PC-3 (cell line): ENCODE measurements at regions not wholly inside any gene's neighbourhood (a gene's known extent, or its start where the extent isn't known, plus 50 kb on each side); places are given as distances from the start of the nearest gene placed in this dataset.

Experiments
- ATAC-seq: fragments of 200-7000 bp; cut with Tn5 transposase; 2 replicates; pipeline ENCODE4 v1.9.1; 2020; ENCODE audit warnings: mild to moderate bottlenecking, moderate library complexity
- BruUV-seq: library from RNA; stranded (reverse); fragments of 400-500 nt; replicated peaks from 2 replicates; lab custom pipeline; 2021; lab: Mats Ljungman, UMichigan
- CTCF ChIA-PET: fragments of 300-600 bp; sonication (Branson Sonifier 250); formaldehyde crosslinking; loops from one replicate; lab custom pipeline; 2022; ENCODE audit warnings: antibody characterized with exemption; lab: Charles Lee
- POLR2A ChIA-PET: fragments of 300-600 bp; sonication (Branson Sonifier 250); formaldehyde crosslinking; loops from one replicate; lab custom pipeline; 2022; ENCODE audit warnings: antibody characterized with exemption; ENCODE audit not compliant: unreplicated experiment; lab: Charles Lee
- DNase-seq: peaks from one replicate; pipeline ENCODE4 v3.0.0-alpha.2; 2015
- H2AFZ ChIP-seq: fragments of 300-600 bp; sonication (generic); 2 replicates; pipeline ENCODE4 v1.6.0; 2016; ENCODE audit warnings: antibody characterized with exemption, low read length
- H3F3A ChIP-seq: fragments of 300-600 bp; sonication (generic); one replicate; pipeline ENCODE4 v1.6.0; 2017; ENCODE audit warnings: antibody characterized with exemption, low read length, control low read depth, mild to moderate bottlenecking; ENCODE audit not compliant: unreplicated experiment
- H3K27ac ChIP-seq: fragments of 300-600 bp; sonication (generic); 2 replicates; pipeline ENCODE4 v1.5.1; 2016; ENCODE audit warnings: mild to moderate bottlenecking, low read length
- H3K27me3 ChIP-seq: fragments of 300-600 bp; sonication (generic); 2 replicates; pipeline ENCODE4 v1.6.1; 2016; ENCODE audit warnings: low read length, mixed read lengths
- H3K36me3 ChIP-seq: fragments of 300-600 bp; sonication (generic); 2 replicates; pipeline ENCODE4 v1.6.1; 2016; ENCODE audit warnings: low read depth, mixed run types, low read length, mixed read lengths
- H3K4me1 ChIP-seq: fragments of 300-600 bp; sonication (generic); 2 replicates; pipeline ENCODE4 v1.5.1; 2016; ENCODE audit warnings: low read length; ENCODE audit not compliant: insufficient read depth
- H3K4me2 ChIP-seq: fragments of 300-600 bp; sonication (generic); 2 replicates; pipeline ENCODE4 v1.6.0; 2016; ENCODE audit warnings: low read length
- H3K4me3 ChIP-seq: fragments of 300-600 bp; sonication (generic); 2 replicates; pipeline ENCODE4 v1.5.1; 2016; ENCODE audit warnings: mild to moderate bottlenecking, low read length, mixed read lengths
- H3K79me2 ChIP-seq: fragments of 300-600 bp; sonication (generic); 2 replicates; pipeline ENCODE4 v1.6.1; 2017; ENCODE audit warnings: low read length, mixed read lengths
- H3K9ac ChIP-seq: fragments of 300-600 bp; sonication (generic); 2 replicates; pipeline ENCODE4 v1.6.0; 2016; ENCODE audit warnings: mild to moderate bottlenecking, low read length
- H3K9me2 ChIP-seq: fragments of 300-600 bp; sonication (generic); replicated peaks from 2 replicates; pipeline ENCODE4 v1.6.1; 2016; ENCODE audit warnings: mixed run types, low read length, mixed read lengths
- H3K9me3 ChIP-seq: fragments of 300-600 bp; sonication (generic); 2 replicates; pipeline ENCODE4 v1.6.1; 2016; ENCODE audit warnings: low read length, mixed read lengths
- H4K20me1 ChIP-seq: fragments of 300-600 bp; sonication (generic); 2 replicates; pipeline ENCODE4 v1.6.1; 2016; ENCODE audit warnings: low read length, mixed read lengths
- EZH2 ChIP-seq: fragments of 300-600 bp; sonication (generic); IDR thresholded peaks from one replicate; pipeline ENCODE4 v1.6.1; 2017; ENCODE audit warnings: antibody characterized with exemption, mild to moderate bottlenecking, low read length; ENCODE audit not compliant: unreplicated experiment
- EZH2phosphoT487 ChIP-seq: fragments of 300-600 bp; sonication (generic); IDR thresholded peaks from 2 replicates; pipeline ENCODE4 v1.6.1; 2018; ENCODE audit warnings: mild to moderate bottlenecking, antibody characterized with exemption, low read length, borderline replicate concordance
- intact Hi-C: fragments of 100-400 bp; cut with micrococcal nuclease; formaldehyde crosslinking; loops from 2 replicates; pipeline ENCODE4 v1.9.0; 2023
- TF ChIP-seq, protein P1 (sequence below): fragments of 300-600 bp; sonication (generic); conservative IDR thresholded peaks from 2 replicates; pipeline ENCODE4 v1.5.1; 2017; ENCODE audit warnings: antibody characterized with exemption, low read depth, mild to moderate bottlenecking, low read length

DNA sequence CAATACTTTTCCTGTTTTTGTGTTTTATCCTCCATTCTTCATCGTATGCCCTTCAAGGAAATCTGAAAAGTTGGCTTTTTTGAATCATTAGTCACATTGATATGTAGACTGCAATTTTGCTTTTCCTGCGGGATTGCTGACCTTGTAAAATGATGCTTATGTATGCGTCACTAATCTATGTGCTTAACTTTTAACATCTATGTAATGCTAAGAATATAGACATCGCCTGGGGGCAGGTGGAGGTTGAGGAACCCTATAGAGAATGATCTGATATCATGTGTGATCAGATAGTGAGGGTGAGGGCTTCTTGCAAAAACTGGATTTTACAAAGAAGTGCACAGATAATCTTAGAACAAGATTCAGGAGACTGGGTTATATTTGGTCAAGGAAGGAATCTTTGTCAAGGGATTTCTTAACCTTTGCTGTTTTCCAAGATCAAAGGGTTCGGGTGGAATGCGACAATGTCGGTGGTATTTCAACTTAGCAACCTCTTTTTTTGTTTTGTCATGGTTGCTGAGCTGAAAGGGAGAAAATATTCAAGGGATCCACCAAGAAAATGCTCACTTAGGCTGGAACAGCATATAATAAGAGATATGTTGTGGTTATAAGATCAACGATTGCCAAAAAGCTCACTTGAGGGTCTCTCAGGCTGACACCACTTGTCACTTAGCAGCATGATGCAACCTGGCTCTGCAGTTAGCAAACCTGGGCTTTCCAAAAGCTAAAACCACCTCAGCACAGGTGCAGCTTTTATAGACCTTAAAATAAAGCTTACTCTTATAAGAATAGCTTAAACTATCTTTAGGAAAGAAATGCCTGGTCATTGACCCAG lies 70.6 kb upstream of the PUDP start:
- Histone ChIP-seq H3K4me3 (no peak overlapping the region), H3K36me3 (no peaks in the 10 kb centered on the region), H2AFZ (no peak overlapping the region), H3K9me3 (no peaks in the 10 kb centered on the region), H3K4me2 (no peak overlapping the region), H3K4me1 (peaks cover 4% of the 10 kb centered on the region; the same call in 1 of the 2 replicates), H4K20me1 (no peaks in the 10 kb centered on the region), H3K9me2 (no peaks in the 10 kb centered on the region), H3K27me3 (no peaks in the 10 kb centered on the region), H3F3A (no peaks in the 10 kb centered on the region), H3K9ac (no peak overlapping the region), H3K79me2 (no peaks in the 10 kb centered on the region), H3K27ac (no peak overlapping the region)
- ATAC-seq (no peak), DNase-seq (no peak)
- CTCF ChIA-PET: no interaction called here
- no TSS peak for BruUV-seq
- intact Hi-C loops: no loop called here
- POLR2A ChIA-PET: no interaction called here
- TF ChIP-seq EZH2phosphoT487 (no peak), EZH2 (no peak)
- TF ChIP-seq, protein P1, sequence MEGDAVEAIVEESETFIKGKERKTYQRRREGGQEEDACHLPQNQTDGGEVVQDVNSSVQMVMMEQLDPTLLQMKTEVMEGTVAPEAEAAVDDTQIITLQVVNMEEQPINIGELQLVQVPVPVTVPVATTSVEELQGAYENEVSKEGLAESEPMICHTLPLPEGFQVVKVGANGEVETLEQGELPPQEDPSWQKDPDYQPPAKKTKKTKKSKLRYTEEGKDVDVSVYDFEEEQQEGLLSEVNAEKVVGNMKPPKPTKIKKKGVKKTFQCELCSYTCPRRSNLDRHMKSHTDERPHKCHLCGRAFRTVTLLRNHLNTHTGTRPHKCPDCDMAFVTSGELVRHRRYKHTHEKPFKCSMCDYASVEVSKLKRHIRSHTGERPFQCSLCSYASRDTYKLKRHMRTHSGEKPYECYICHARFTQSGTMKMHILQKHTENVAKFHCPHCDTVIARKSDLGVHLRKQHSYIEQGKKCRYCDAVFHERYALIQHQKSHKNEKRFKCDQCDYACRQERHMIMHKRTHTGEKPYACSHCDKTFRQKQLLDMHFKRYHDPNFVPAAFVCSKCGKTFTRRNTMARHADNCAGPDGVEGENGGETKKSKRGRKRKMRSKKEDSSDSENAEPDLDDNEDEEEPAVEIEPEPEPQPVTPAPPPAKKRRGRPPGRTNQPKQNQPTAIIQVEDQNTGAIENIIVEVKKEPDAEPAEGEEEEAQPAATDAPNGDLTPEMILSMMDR: no peak

DNA sequence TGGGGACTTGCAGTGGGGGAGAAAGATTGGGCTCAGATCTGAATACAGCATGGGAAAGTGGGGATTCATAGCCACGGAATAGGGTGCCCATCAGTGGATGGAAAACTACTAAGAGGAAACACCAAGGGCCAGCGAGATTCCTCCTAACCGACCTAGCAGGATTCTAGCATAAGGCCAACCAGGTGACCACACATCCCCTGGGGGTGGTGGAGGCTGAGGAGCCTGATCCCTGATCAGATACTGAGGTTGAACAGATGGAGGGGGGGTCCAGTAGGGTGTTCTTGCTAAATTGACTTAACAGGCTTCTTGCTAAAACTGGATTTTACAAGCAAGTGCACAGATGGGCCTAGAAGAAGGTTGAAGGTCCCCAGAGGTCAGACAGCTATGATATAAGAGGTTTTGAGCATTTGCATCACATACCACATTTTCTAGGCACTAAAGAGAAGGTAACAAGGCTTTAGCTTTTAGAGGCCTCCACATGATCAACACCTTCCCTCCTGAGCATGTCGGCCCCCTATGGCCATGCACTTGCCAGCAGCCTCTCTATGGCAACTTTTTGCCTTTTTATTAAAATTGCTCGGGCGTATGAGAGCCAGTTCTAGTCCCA lies 69.1 kb upstream of the PUDP start:
- no peak overlapping the region for H3K9ac ChIP-seq
- ChIA-PET POLR2A (no interaction called here), CTCF (no interaction called here)
- H3K4me2 ChIP-seq: no peak overlapping the region
- H3K27ac ChIP-seq: no peak overlapping the region
- H3K36me3 ChIP-seq: no peaks in the 10 kb centered on the region
- H3K4me3 ChIP-seq: no peak overlapping the region
- H3K27me3 ChIP-seq: no peaks in the 10 kb centered on the region
- peaks cover 4% of the 10 kb centered on the region; the same call in 1 of the 2 replicates for H3K4me1 ChIP-seq
- DNase-seq (no peak), ATAC-seq (no peak)
- no peaks in the 10 kb centered on the region for H3K9me2 ChIP-seq
- BruUV-seq: no TSS peak
- intact Hi-C loops: no loop called here
- H2AFZ ChIP-seq: no peak overlapping the region
- H3K9me3 ChIP-seq: no peaks in the 10 kb centered on the region
- no peaks in the 10 kb centered on the region for H3K79me2 ChIP-seq
- no peaks in the 10 kb centered on the region for H3F3A ChIP-seq
- TF ChIP-seq EZH2: no peak
- H4K20me1 ChIP-seq: no peaks in the 10 kb centered on the region

DNA sequence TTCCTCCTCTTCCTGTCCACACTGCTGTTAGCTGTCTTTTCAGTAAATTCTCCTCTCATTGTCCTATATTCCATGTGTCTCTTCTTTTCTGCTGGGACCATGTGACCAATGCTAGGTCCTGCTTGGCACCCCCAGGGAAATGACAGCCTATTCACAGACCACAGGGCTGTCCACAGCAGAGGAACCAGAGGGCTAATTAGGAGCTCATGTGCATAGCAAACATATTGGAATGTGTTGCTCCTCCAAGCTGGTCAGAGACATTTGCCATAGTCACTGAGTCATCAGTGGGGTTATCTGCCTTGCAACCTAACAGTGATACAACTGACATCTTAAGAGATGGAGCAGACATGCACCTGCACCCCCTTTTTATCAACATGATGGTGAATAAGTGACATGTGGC lies 67.9 kb upstream of the PUDP start:
- H3K27me3 ChIP-seq: no peaks in the 10 kb centered on the region
- H3K9me3 ChIP-seq: no peaks in the 10 kb centered on the region
- intact Hi-C loops: no loop called here
- H3K79me2 ChIP-seq: no peaks in the 10 kb centered on the region
- H4K20me1 ChIP-seq: no peaks in the 10 kb centered on the region
- no peak for DNase-seq
- BruUV-seq: no TSS peak
- H3K4me1 ChIP-seq: peaks cover 4% of the 10 kb centered on the region; the same call in 1 of the 2 replicates
- H3K4me2 ChIP-seq: no peak overlapping the region
- TF ChIP-seq EZH2: no peak
- TF ChIP-seq, protein P1: no peak
- ChIA-PET CTCF (no interaction called here), POLR2A (no interaction called here)
- no peak overlapping the region for H3K27ac ChIP-seq
- no peak overlapping the region for H3K4me3 ChIP-seq
- no peaks in the 10 kb centered on the region for H3F3A ChIP-seq
- H3K9ac ChIP-seq: no peak overlapping the region
- no peaks in the 10 kb centered on the region for H3K36me3 ChIP-seq
- H2AFZ ChIP-seq: no peak overlapping the region
- no peak for ATAC-seq
- H3K9me2 ChIP-seq: no peaks in the 10 kb centered on the region
